ENCODE measurements at regions not wholly inside any gene's neighbourhood (a gene's known extent, or its start where the extent isn't known, plus 50 kb on each side); places are given as distances from the start of the nearest gene placed in this dataset.
"Not testable (repeated sequence)": the region's sequence is repeated elsewhere in the genome, so short reads cannot be mapped to it uniquely, and the experiment has no call there.

DNA sequence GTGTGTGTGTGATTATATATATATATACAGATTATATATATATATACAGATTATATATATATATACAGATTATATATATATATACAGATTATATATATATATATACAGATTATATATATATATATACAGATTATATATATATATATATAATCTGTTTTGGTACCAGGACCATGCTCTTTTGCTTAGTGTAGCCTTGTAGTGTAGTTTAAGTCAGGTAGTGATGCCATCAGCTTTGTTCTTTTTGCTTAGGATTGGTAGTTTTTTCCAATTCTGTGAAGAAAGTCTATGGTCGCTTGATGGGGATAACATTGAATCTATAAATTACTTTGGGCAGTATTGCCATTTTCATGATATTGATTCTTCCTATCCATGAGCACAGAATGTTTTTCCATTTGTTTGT lies 318.5 kb upstream of the SETBP1 start:
- 99% methylated on average over 1 of the region's 1 CpG for WGBS
- not testable (repeated sequence) for H3K9me3 ChIP-seq (ENCODE audit: control insufficient read depth in 2 of 2, insufficient read depth in 1 of 2, low read length in 1 of 2); H3K27me3 ChIP-seq (ENCODE audit: control insufficient read depth in 2 of 2, insufficient read depth in 1 of 2, low read length in 1 of 2); H3K4me3 ChIP-seq (ENCODE audit: low read length in 2 of 2); H3K4me1 ChIP-seq (ENCODE audit: control insufficient read depth in 2 of 2, insufficient read depth in 2 of 2, low read length in 2 of 2); H3K27ac ChIP-seq (ENCODE audit: low read depth in 1 of 2, low read length in 1 of 2); H3K36me3 ChIP-seq (ENCODE audit: control insufficient read depth in 2 of 2, insufficient read depth in 2 of 2, low read length in 1 of 2)
- peak in 2 of 9 donors; percentile 19 to 44 for DNase-seq (ENCODE audit: low read depth in 6 of 9, low spot score in 9 of 9)

DNA sequence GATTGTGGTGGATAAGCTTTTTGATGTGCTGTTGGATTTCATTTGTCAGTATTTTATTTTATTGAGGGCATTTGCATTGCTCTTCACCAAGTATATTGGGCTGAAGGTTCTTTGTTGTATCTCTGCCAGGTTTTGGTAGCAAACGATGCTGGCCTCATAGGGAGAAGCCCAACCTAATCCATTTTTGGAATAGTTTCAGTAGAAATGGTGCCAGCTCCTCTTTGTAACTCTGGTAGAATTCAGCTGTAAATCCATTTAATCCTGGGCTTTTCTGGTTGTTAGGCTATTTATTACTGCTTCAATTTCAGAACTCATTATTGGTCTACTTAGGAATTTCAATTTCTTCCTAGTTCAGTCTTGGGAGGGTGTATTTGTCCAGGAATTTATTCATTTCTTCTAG lies 309.8 kb upstream of the SETBP1 start:
- peaks cover 0 to 8% of the 10 kb centered on the region in 2 donors for H3K9me3 ChIP-seq (ENCODE audit: control insufficient read depth in 2 of 2, insufficient read depth in 1 of 2, low read length in 1 of 2)
- no peaks in the 10 kb centered on the region for H3K4me1 ChIP-seq (ENCODE audit: control insufficient read depth in 2 of 2, insufficient read depth in 2 of 2, low read length in 2 of 2)
- H3K36me3 ChIP-seq (ENCODE audit: control insufficient read depth in 2 of 2, insufficient read depth in 2 of 2, low read length in 1 of 2): no peaks in the 10 kb centered on the region
- no peak for DNase-seq (ENCODE audit: low read depth in 6 of 9, low spot score in 9 of 9)
- WGBS: 98% methylated on average over 1 of the region's 1 CpG
- H3K27me3 ChIP-seq (ENCODE audit: control insufficient read depth in 2 of 2, insufficient read depth in 1 of 2, low read length in 1 of 2): no peaks in the 10 kb centered on the region
- H3K27ac ChIP-seq (ENCODE audit: low read depth in 1 of 2, low read length in 1 of 2): no peak overlapping the region
- H3K4me3 ChIP-seq (ENCODE audit: low read length in 2 of 2): no peak overlapping the region

DNA sequence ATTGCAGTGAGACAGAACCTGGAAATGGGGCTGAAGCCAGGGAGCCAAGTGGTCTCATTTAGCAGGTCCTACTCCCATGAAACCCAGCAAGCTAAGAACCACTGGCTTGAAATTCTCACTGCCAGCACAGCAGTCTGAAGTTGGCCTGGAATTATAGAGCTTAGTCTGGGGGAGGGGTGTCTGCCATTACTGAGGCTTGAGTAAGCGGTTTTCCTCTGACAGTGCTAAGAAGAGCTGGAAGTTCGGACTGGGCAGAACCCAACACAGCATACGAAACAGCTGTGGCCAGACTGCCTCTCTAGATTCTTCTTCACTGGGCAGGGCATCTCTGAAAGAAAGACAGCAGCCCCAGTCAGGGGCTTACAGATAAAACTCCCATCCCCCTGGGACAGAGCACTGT lies 305.7 kb upstream of the SETBP1 start:
- Histone ChIP-seq H3K4me1 (ENCODE audit: control insufficient read depth in 2 of 2, insufficient read depth in 2 of 2, low read length in 2 of 2) (no peaks in the 10 kb centered on the region), H3K27ac (ENCODE audit: low read depth in 1 of 2, low read length in 1 of 2) (no peak overlapping the region), H3K27me3 (ENCODE audit: control insufficient read depth in 2 of 2, insufficient read depth in 1 of 2, low read length in 1 of 2) (no peaks in the 10 kb centered on the region), H3K36me3 (ENCODE audit: control insufficient read depth in 2 of 2, insufficient read depth in 2 of 2, low read length in 1 of 2) (no peaks in the 10 kb centered on the region), H3K9me3 (ENCODE audit: control insufficient read depth in 2 of 2, insufficient read depth in 1 of 2, low read length in 1 of 2) (peaks cover 0 to 8% of the 10 kb centered on the region in 2 donors), H3K4me3 (ENCODE audit: low read length in 2 of 2) (no peak overlapping the region)
- 97% methylated on average over 3 of the region's 3 CpGs for WGBS
- no peak for DNase-seq (ENCODE audit: low read depth in 6 of 9, low spot score in 9 of 9)

DNA sequence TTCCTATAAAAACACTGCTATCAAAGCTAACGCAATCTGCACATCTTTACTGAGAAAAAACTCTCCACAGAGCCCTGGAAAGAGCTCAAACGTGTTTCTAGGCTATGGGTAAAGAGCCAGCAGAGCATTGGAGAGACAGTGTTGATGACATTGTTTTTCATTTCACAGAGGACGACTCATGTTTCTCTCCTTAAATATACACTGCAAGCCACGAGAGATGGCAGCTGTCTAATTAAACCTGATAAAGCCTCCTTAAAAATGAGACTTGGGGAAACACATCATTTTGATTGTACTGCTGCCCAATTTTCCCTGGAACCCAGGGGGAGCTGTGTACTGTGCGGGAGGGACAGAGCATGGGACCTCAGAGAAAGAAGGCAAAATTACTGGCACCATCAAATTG lies 294.3 kb upstream of the SETBP1 start:
- DNase-seq (ENCODE audit: low read depth in 6 of 9, low spot score in 9 of 9): no peak

DNA sequence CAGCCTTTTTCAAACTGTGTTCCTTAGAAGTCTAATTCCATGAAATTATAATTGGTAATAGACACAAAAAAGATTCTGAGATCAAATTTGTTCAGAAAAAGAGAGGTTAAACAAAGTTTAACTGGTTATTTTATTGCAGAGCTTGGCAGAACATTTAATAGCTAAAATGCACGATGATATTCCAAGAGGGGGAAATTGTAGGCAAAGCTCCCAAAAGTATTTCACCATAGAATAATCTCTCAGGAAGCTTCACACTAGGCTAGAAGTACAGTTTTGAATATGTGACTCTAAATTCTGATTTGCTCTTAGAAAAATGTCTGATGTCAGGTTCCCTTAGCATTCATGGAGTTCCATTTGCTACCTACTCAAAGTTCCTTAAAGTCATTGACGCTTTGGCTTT lies 292.4 kb upstream of the SETBP1 start:
- Histone ChIP-seq H3K36me3 (ENCODE audit: control insufficient read depth in 2 of 2, insufficient read depth in 2 of 2, low read length in 1 of 2) (no peaks in the 10 kb centered on the region), H3K27me3 (ENCODE audit: control insufficient read depth in 2 of 2, insufficient read depth in 1 of 2, low read length in 1 of 2) (no peaks in the 10 kb centered on the region), H3K27ac (ENCODE audit: low read depth in 1 of 2, low read length in 1 of 2) (no peak overlapping the region), H3K4me3 (ENCODE audit: low read length in 2 of 2) (no peak overlapping the region), H3K9me3 (ENCODE audit: control insufficient read depth in 2 of 2, insufficient read depth in 1 of 2, low read length in 1 of 2) (no peaks in the 10 kb centered on the region), H3K4me1 (ENCODE audit: control insufficient read depth in 2 of 2, insufficient read depth in 2 of 2, low read length in 2 of 2) (no peaks in the 10 kb centered on the region)
- DNase-seq (ENCODE audit: low read depth in 6 of 9, low spot score in 9 of 9): no peak
- 96% methylated on average over 2 of the region's 2 CpGs for WGBS

More for the DNA sequence above, 294.3 kb upstream of the SETBP1 start:
- H3K27ac ChIP-seq (ENCODE audit: low read depth in 1 of 2, low read length in 1 of 2): no peak overlapping the region
- no peaks in the 10 kb centered on the region for H3K36me3 ChIP-seq (ENCODE audit: control insufficient read depth in 2 of 2, insufficient read depth in 2 of 2, low read length in 1 of 2)
- no peaks in the 10 kb centered on the region for H3K9me3 ChIP-seq (ENCODE audit: control insufficient read depth in 2 of 2, insufficient read depth in 1 of 2, low read length in 1 of 2)
- no peaks in the 10 kb centered on the region for H3K4me1 ChIP-seq (ENCODE audit: control insufficient read depth in 2 of 2, insufficient read depth in 2 of 2, low read length in 2 of 2)
- no peaks in the 10 kb centered on the region for H3K27me3 ChIP-seq (ENCODE audit: control insufficient read depth in 2 of 2, insufficient read depth in 1 of 2, low read length in 1 of 2)
- 91% methylated on average over 5 of the region's 5 CpGs for WGBS
- H3K4me3 ChIP-seq (ENCODE audit: low read length in 2 of 2): no peak overlapping the region

DNA sequence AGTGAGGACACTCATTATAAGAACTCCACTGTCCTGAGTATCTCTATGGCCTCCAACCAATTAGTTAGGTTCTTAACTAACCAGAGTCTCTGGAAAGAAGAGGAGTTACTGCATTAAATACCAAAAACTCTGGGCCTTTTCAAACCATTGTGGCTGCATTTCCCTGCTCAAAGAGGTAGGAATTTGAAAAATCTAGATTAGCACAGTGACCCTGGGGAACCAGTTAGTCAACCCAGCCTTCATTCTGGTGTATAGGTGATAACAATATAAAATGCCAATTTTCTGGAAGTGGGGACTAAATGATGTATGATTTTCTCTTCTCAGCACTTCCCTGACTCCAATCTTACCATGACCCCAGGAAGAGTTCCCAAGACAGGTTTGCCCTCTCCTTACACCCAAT lies 287.8 kb upstream of the SETBP1 start:
- no peaks in the 10 kb centered on the region for H3K27me3 ChIP-seq (ENCODE audit: control insufficient read depth in 2 of 2, insufficient read depth in 1 of 2, low read length in 1 of 2)
- no peaks in the 10 kb centered on the region for H3K36me3 ChIP-seq (ENCODE audit: control insufficient read depth in 2 of 2, insufficient read depth in 2 of 2, low read length in 1 of 2)
- no peak for DNase-seq (ENCODE audit: low read depth in 6 of 9, low spot score in 9 of 9)
- no peaks in the 10 kb centered on the region for H3K4me1 ChIP-seq (ENCODE audit: control insufficient read depth in 2 of 2, insufficient read depth in 2 of 2, low read length in 2 of 2)
- no peaks in the 10 kb centered on the region for H3K9me3 ChIP-seq (ENCODE audit: control insufficient read depth in 2 of 2, insufficient read depth in 1 of 2, low read length in 1 of 2)
- no peak overlapping the region for H3K27ac ChIP-seq (ENCODE audit: low read depth in 1 of 2, low read length in 1 of 2)
- H3K4me3 ChIP-seq (ENCODE audit: low read length in 2 of 2): no peak overlapping the region

DNA sequence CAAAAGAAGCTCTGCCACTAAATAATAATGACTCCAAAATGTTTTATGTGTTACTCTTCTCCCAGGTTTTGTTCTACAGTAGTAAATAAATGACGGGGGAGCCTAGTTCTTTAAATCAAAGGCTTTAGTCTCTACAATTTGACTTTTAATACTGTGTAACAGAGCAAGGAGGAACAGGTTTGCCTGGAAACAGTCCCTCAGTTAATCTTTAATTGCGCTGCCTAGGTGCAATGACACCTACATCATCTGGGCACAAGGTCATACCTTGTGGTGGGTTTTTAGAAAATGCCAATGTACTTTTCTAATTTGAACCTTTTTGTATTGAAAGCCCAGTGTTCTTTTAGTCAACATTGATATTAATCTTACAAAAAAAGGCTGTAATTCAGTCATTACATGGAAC lies 287.3 kb upstream of the SETBP1 start:
- no peaks in the 10 kb centered on the region for H3K36me3 ChIP-seq (ENCODE audit: control insufficient read depth in 2 of 2, insufficient read depth in 2 of 2, low read length in 1 of 2)
- no peak overlapping the region for H3K4me3 ChIP-seq (ENCODE audit: low read length in 2 of 2)
- WGBS: 95% methylated on average over 2 of the region's 2 CpGs
- no peaks in the 10 kb centered on the region for H3K9me3 ChIP-seq (ENCODE audit: control insufficient read depth in 2 of 2, insufficient read depth in 1 of 2, low read length in 1 of 2)
- H3K4me1 ChIP-seq (ENCODE audit: control insufficient read depth in 2 of 2, insufficient read depth in 2 of 2, low read length in 2 of 2): no peaks in the 10 kb centered on the region
- no peak overlapping the region for H3K27ac ChIP-seq (ENCODE audit: low read depth in 1 of 2, low read length in 1 of 2)
- DNase-seq (ENCODE audit: low read depth in 6 of 9, low spot score in 9 of 9): no peak
- no peaks in the 10 kb centered on the region for H3K27me3 ChIP-seq (ENCODE audit: control insufficient read depth in 2 of 2, insufficient read depth in 1 of 2, low read length in 1 of 2)

DNA sequence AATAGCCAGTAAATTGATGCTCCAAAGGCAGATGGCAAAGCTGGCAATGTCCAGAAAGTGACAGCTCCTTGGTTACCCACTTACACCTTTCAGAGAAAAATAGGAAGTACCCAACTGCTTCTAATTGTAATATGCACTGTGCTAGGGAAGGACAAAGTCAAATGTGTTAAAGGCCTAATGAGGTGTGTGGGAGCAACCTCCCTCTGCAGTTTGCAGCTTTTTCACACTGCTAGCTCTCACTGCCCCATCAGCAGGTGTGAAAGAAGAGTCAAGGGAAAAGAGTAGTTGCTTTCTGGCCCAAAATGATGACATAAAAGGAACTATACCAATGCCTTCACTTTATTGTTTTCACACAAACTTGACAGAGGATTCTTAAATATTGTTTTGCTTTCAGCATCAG lies 284.1 kb upstream of the SETBP1 start:
- no peaks in the 10 kb centered on the region for H3K36me3 ChIP-seq (ENCODE audit: control insufficient read depth in 2 of 2, insufficient read depth in 2 of 2, low read length in 1 of 2)
- no peak overlapping the region for H3K4me3 ChIP-seq (ENCODE audit: low read length in 2 of 2)
- DNase-seq (ENCODE audit: low read depth in 6 of 9, low spot score in 9 of 9): no peak
- no peaks in the 10 kb centered on the region for H3K27me3 ChIP-seq (ENCODE audit: control insufficient read depth in 2 of 2, insufficient read depth in 1 of 2, low read length in 1 of 2)
- H3K4me1 ChIP-seq (ENCODE audit: control insufficient read depth in 2 of 2, insufficient read depth in 2 of 2, low read length in 2 of 2): no peaks in the 10 kb centered on the region
- no peak overlapping the region for H3K27ac ChIP-seq (ENCODE audit: low read depth in 1 of 2, low read length in 1 of 2)
- H3K9me3 ChIP-seq (ENCODE audit: control insufficient read depth in 2 of 2, insufficient read depth in 1 of 2, low read length in 1 of 2): no peaks in the 10 kb centered on the region

DNA sequence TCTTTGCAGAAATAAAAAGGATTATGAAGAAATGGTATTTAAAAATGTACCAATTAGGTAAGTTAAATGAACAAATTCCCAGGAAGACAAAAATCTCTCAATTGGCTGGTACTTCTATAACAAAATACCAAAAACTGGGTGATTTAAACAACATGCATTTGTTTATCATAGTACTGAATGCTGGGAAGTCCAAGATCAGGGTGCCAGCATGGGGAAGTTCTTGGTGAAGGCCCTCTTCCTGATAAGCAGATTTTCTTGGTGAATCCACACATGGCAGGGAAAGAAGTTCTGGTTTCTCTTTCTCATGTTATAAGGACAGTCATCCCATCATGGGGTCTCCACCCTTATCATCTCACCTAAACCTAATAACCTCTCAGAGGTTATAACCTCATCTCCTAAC lies 271.6 kb upstream of the SETBP1 start:
- no peak for DNase-seq (ENCODE audit: low read depth in 6 of 9, low spot score in 9 of 9)
- H3K27me3 ChIP-seq (ENCODE audit: control insufficient read depth in 2 of 2, insufficient read depth in 1 of 2, low read length in 1 of 2): no peaks in the 10 kb centered on the region
- no peaks in the 10 kb centered on the region for H3K36me3 ChIP-seq (ENCODE audit: control insufficient read depth in 2 of 2, insufficient read depth in 2 of 2, low read length in 1 of 2)
- H3K4me3 ChIP-seq (ENCODE audit: low read length in 2 of 2): no peak overlapping the region
- H3K9me3 ChIP-seq (ENCODE audit: control insufficient read depth in 2 of 2, insufficient read depth in 1 of 2, low read length in 1 of 2): no peaks in the 10 kb centered on the region
- H3K27ac ChIP-seq (ENCODE audit: low read depth in 1 of 2, low read length in 1 of 2): no peak overlapping the region
- no peaks in the 10 kb centered on the region for H3K4me1 ChIP-seq (ENCODE audit: control insufficient read depth in 2 of 2, insufficient read depth in 2 of 2, low read length in 2 of 2)

DNA sequence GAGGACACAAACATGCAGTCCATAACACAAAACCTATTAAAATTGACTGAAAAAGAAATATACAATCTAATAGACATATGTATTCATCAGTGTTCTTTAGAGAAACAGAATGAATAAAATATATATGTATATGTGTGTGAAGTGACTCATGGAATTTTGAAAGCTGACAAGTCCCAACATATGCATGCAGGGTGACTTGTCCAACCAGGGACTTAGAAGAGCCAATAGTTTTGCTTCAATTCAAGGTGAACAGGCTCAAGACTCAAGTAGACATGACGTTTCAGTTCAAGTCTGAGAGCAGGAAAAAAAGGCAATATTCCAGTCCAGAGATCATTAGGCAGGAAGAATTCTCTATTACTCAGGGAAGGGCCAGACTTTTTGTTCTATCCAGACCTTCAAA lies 271.2 kb upstream of the SETBP1 start:
- Histone ChIP-seq H3K4me3 (ENCODE audit: low read length in 2 of 2) (no peak overlapping the region), H3K27me3 (ENCODE audit: control insufficient read depth in 2 of 2, insufficient read depth in 1 of 2, low read length in 1 of 2) (no peaks in the 10 kb centered on the region), H3K27ac (ENCODE audit: low read depth in 1 of 2, low read length in 1 of 2) (no peak overlapping the region), H3K36me3 (ENCODE audit: control insufficient read depth in 2 of 2, insufficient read depth in 2 of 2, low read length in 1 of 2) (no peaks in the 10 kb centered on the region), H3K4me1 (ENCODE audit: control insufficient read depth in 2 of 2, insufficient read depth in 2 of 2, low read length in 2 of 2) (no peaks in the 10 kb centered on the region), H3K9me3 (ENCODE audit: control insufficient read depth in 2 of 2, insufficient read depth in 1 of 2, low read length in 1 of 2) (no peaks in the 10 kb centered on the region)
- DNase-seq (ENCODE audit: low read depth in 6 of 9, low spot score in 9 of 9): no peak
- WGBS: 94% methylated on average over 1 of the region's 1 CpG
